Neural progenitor cell (in vitro differentiated cells): ENCODE measurements at regions not wholly inside any gene's neighbourhood (a gene's known extent, or its start where the extent isn't known, plus 50 kb on each side); places are given as distances from the start of the nearest gene placed in this dataset.

Source experiments
- DNase-seq: peaks from one replicate; pipeline ENCODE4 v3.0.0-alpha.2; 2016; ENCODE audit warnings: low spot score
- H2AFZ ChIP-seq: fragments of 200-600 bp; sonication (generic); replicated peaks from 2 replicates; pipeline ENCODE4 v1.6.1; 2016; ENCODE audit warnings: antibody characterized with exemption
- H3F3A ChIP-seq: fragments of 200-600 bp; sonication (generic); 2 replicates; pipeline ENCODE4 v1.6.1; 2016; ENCODE audit warnings: antibody characterized with exemption, low read depth
- H3K27ac ChIP-seq: fragments of 200-600 bp; sonication (generic); 2 replicates; pipeline ENCODE4 v1.5.1; 2016; ENCODE audit warnings: mild to moderate bottlenecking
- H3K27me3 ChIP-seq: fragments of 200-600 bp; sonication (generic); 2 replicates; pipeline ENCODE4 v1.6.1; 2016; ENCODE audit warnings: mild to moderate bottlenecking, moderate library complexity
- H3K36me3 ChIP-seq: fragments of 200-600 bp; sonication (generic); 2 replicates; pipeline ENCODE4 v1.5.1; 2016
- H3K4me1 ChIP-seq: fragments of 200-600 bp; sonication (generic); 2 replicates; pipeline ENCODE4 v1.6.1; 2016; ENCODE audit warnings: mixed run types
- H3K4me2 ChIP-seq: fragments of 200-600 bp; sonication (generic); 2 replicates; pipeline ENCODE4 v1.6.1; 2016
- H3K4me3 ChIP-seq: fragments of 200-600 bp; sonication (generic); 2 replicates; pipeline ENCODE4 v1.5.1; 2016
- H3K79me2 ChIP-seq: fragments of 200-600 bp; sonication (generic); 2 replicates; pipeline ENCODE4 v1.6.1; 2016; ENCODE audit warnings: low read depth
- H3K9ac ChIP-seq: fragments of 200-600 bp; sonication (generic); 2 replicates; pipeline ENCODE4 v1.6.1; 2016
- H3K9me3 ChIP-seq: fragments of 200-600 bp; sonication (generic); 2 replicates; pipeline ENCODE4 v1.5.1; 2016; ENCODE audit warnings: low read depth
- H4K20me1 ChIP-seq: fragments of 200-600 bp; sonication (generic); 2 replicates; pipeline ENCODE4 v1.6.1; 2016; ENCODE audit warnings: low read depth
- H3K27ac Mint-ChIP-seq: 3 replicates; pipeline ENCODE4 v1.8.0; 2021; ENCODE audit warnings: mixed read lengths
- H3K27me3 Mint-ChIP-seq: 2 replicates; pipeline ENCODE4 v1.8.0; 2022; ENCODE audit warnings: low read depth, mild to moderate bottlenecking, inconsistent platforms, moderate library complexity, mixed read lengths; ENCODE audit not compliant: insufficient read depth
- H3K36me3 Mint-ChIP-seq: 3 replicates; pipeline ENCODE4 v1.8.0; 2021; ENCODE audit warnings: mixed read lengths
- H3K4me1 Mint-ChIP-seq: 3 replicates; pipeline ENCODE4 v1.8.0; 2021; ENCODE audit warnings: mixed read lengths
- H3K4me3 Mint-ChIP-seq: 3 replicates; pipeline ENCODE4 v1.8.0; 2021; ENCODE audit warnings: mild to moderate bottlenecking, moderate library complexity, mixed read lengths
- H3K9me3 Mint-ChIP-seq: 3 replicates; pipeline ENCODE4 v1.8.0; 2020; ENCODE audit warnings: mixed read lengths
- CTCF ChIP-seq: fragments of 200-600 bp; sonication (generic); IDR thresholded peaks from 2 replicates; pipeline ENCODE4 v1.5.1; 2017; ENCODE audit warnings: antibody characterized with exemption, mild to moderate bottlenecking
- EZH2 ChIP-seq: fragments of 200-600 bp; sonication (generic); IDR thresholded peaks from 2 replicates; pipeline ENCODE4 v1.6.1; 2017; ENCODE audit warnings: antibody characterized with exemption, mild to moderate bottlenecking, moderate library complexity
- EZH2phosphoT487 ChIP-seq: fragments of 200-600 bp; sonication (generic); IDR thresholded peaks from 2 replicates; pipeline ENCODE4 v1.6.1; 2017; ENCODE audit warnings: antibody characterized with exemption

GRCh38 chr18:10248738-10249137 lies 205.7 kb upstream of the APCDD1 start:
- no peak overlapping the region for H3K4me2 ChIP-seq
- no peaks in the 10 kb centered on the region for H3K79me2 ChIP-seq
- TF ChIP-seq EZH2 = no peak
- TF ChIP-seq EZH2phosphoT487 = no peak
- no peak for TF ChIP-seq CTCF
- Mint-ChIP-seq H3K27me3 (peaks cover 9% of the 10 kb centered on the region), H3K27ac (no peak overlapping the region), H3K4me3 (no peak overlapping the region), H3K9me3 (peaks cover 17% of the 10 kb centered on the region), H3K4me1 (peaks cover 30% of the 10 kb centered on the region), H3K36me3 (no peaks in the 10 kb centered on the region)
- H3K9me3 ChIP-seq = no peaks in the 10 kb centered on the region
- H3F3A ChIP-seq = no peaks in the 10 kb centered on the region
- no peaks in the 10 kb centered on the region for H3K4me1 ChIP-seq
- no peak overlapping the region for H3K9ac ChIP-seq
- no peaks in the 10 kb centered on the region for H3K36me3 ChIP-seq
- no peak overlapping the region for H2AFZ ChIP-seq
- no peak overlapping the region for H3K27ac ChIP-seq
- no peak for DNase-seq
- H3K4me3 ChIP-seq = no peak overlapping the region
- no peaks in the 10 kb centered on the region for H4K20me1 ChIP-seq
- no peaks in the 10 kb centered on the region for H3K27me3 ChIP-seq

GRCh38 chr18:10249270-10249669 lies 205.2 kb upstream of the APCDD1 start:
- no peak overlapping the region for H3K4me2 ChIP-seq
- H3F3A ChIP-seq = no peaks in the 10 kb centered on the region
- no peaks in the 10 kb centered on the region for H4K20me1 ChIP-seq
- peak; percentile 22 for DNase-seq
- no peak overlapping the region for H3K27ac ChIP-seq
- H3K79me2 ChIP-seq = no peaks in the 10 kb centered on the region
- H3K36me3 ChIP-seq = no peaks in the 10 kb centered on the region
- no peaks in the 10 kb centered on the region for H3K4me1 ChIP-seq
- H3K9me3 ChIP-seq = no peaks in the 10 kb centered on the region
- H3K27ac Mint-ChIP-seq = no peak overlapping the region
- H3K4me1 Mint-ChIP-seq = peaks cover 28% of the 10 kb centered on the region
- H3K4me3 Mint-ChIP-seq = no peak overlapping the region
- H3K27me3 Mint-ChIP-seq = peaks cover 9% of the 10 kb centered on the region
- H2AFZ ChIP-seq = no peak overlapping the region
- TF ChIP-seq EZH2phosphoT487 = no peak
- no peak for TF ChIP-seq EZH2
- TF ChIP-seq CTCF = no peak
- no peak overlapping the region for H3K9ac ChIP-seq
- H3K9me3 Mint-ChIP-seq = peaks cover 17% of the 10 kb centered on the region
- H3K36me3 Mint-ChIP-seq = no peaks in the 10 kb centered on the region
- no peaks in the 10 kb centered on the region for H3K27me3 ChIP-seq
- no peak overlapping the region for H3K4me3 ChIP-seq

- Histone ChIP-seq H2AFZ (no peak overlapping the region), H3K4me3 (no peak overlapping the region), H3K36me3 (no peaks in the 10 kb centered on the region), H3K4me1 (no peaks in the 10 kb centered on the region), H3K9me3 (no peaks in the 10 kb centered on the region), H3F3A (no peaks in the 10 kb centered on the region), H3K79me2 (no peaks in the 10 kb centered on the region), H3K27me3 (no peaks in the 10 kb centered on the region), H3K9ac (no peak overlapping the region), H3K27ac (no peak overlapping the region), H3K4me2 (no peak overlapping the region), H4K20me1 (no peaks in the 10 kb centered on the region)
- Mint-ChIP-seq H3K36me3 (no peaks in the 10 kb centered on the region), H3K4me3 (no peak overlapping the region), H3K27me3 (peaks cover 9% of the 10 kb centered on the region), H3K9me3 (peaks cover 17% of the 10 kb centered on the region), H3K4me1 (peaks cover 23% of the 10 kb centered on the region), H3K27ac (no peak overlapping the region)
- DNase-seq = no peak
- TF ChIP-seq EZH2 (no peak), CTCF (no peak), EZH2phosphoT487 (no peak)
Measured at GRCh38 chr18:10249801-10250200, 204.6 kb upstream of the APCDD1 start.

- Mint-ChIP-seq H3K9me3 (peaks cover 30% of the 10 kb centered on the region), H3K27ac (no peak overlapping the region), H3K4me3 (no peak overlapping the region), H3K36me3 (peaks cover 5% of the 10 kb centered on the region), H3K4me1 (peaks cover 6% of the 10 kb centered on the region), H3K27me3 (peaks cover 5% of the 10 kb centered on the region)
- Histone ChIP-seq H3K27me3 (no peaks in the 10 kb centered on the region), H3K4me3 (no peak overlapping the region), H2AFZ (no peak overlapping the region), H4K20me1 (no peaks in the 10 kb centered on the region), H3K36me3 (no peaks in the 10 kb centered on the region), H3K79me2 (no peaks in the 10 kb centered on the region), H3K4me2 (no peak overlapping the region), H3K9me3 (no peaks in the 10 kb centered on the region), H3K27ac (no peak overlapping the region), H3F3A (no peaks in the 10 kb centered on the region), H3K4me1 (no peaks in the 10 kb centered on the region), H3K9ac (no peak overlapping the region)
- no peak for DNase-seq
- TF ChIP-seq EZH2 (no peak), EZH2phosphoT487 (no peak), CTCF (no peak)
Measured at GRCh38 chr18:10252494-10252893, 201.9 kb upstream of the APCDD1 start.
